ENCODE measurements at regions not wholly inside any gene's neighbourhood (a gene's known extent, or its start where the extent isn't known, plus 50 kb on each side); places are given as distances from the start of the nearest gene placed in this dataset.

DNA sequence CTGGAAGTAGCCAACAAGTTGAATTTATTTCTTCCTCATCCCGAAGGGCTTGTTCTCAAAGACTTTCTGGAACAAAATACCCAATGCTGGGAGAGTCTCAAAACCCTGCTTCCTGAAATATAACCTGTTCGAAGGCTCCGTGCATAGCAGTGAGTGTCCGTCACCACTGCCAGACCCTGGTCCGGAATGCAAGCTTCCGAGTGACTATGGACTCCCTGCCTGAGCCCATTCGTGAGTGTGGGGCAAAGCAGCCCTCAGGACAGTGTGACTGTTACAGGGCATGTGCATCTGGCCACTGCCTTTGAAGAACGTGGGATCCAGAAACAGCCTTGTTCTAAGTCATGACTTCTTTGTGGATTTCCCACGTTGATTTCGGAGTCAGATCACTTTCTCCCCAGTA, 214.5 kb upstream of the IGF1R start:
- no peak for TF ChIP-seq CTCF (IDR thresholded peaks at IDR 0.05)
- TF ChIP-seq EP300 (IDR thresholded peaks at IDR 0.05): no peak

Measured in gastroesophageal sphincter (tissue), 3 donors.